SU-DHL-6 (cell line): ENCODE measurements at regions not wholly inside any gene's neighbourhood (a gene's known extent, or its start where the extent isn't known, plus 50 kb on each side); places are given as distances from the start of the nearest gene placed in this dataset.

Experiments used
- EZH2phosphoT487 ChIP-seq: fragments of 200-600 bp; sonication (generic), shearing (Covaris generic); conservative IDR thresholded peaks from 2 replicates; pipeline ENCODE4 v1.6.1; 2018; ENCODE audit warnings: mild to moderate bottlenecking, antibody characterized with exemption, low read length, moderate library complexity, mixed read lengths
- TF ChIP-seq, protein P1 (sequence below): fragments of 200-600 bp; sonication (generic); IDR thresholded peaks from one replicate; pipeline ENCODE4 v1.5.1; 2017; ENCODE audit warnings: antibody characterized with exemption, mild to moderate bottlenecking, low read length, moderate library complexity; ENCODE audit not compliant: insufficient read depth, poor library complexity, severe bottlenecking

DNA sequence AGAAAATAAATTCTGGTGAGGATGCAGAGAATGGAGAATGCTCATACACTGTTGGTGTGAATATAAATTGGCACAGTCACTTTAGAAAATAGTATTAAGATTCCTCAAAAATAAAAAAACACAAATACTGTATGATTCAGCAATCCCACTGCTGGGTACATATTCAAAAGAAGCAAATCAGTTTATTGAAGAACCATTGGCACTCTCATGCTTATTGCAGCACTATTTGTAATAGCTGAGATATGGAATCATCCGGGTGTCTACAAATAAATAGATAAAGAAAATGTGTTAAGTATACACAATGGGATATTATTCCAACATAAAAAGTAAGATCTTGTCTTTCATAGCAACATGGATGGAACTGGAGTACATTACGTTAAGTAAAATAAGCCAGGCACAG lies 579.4 kb upstream of the SEL1L start:
- TF ChIP-seq, protein P1, sequence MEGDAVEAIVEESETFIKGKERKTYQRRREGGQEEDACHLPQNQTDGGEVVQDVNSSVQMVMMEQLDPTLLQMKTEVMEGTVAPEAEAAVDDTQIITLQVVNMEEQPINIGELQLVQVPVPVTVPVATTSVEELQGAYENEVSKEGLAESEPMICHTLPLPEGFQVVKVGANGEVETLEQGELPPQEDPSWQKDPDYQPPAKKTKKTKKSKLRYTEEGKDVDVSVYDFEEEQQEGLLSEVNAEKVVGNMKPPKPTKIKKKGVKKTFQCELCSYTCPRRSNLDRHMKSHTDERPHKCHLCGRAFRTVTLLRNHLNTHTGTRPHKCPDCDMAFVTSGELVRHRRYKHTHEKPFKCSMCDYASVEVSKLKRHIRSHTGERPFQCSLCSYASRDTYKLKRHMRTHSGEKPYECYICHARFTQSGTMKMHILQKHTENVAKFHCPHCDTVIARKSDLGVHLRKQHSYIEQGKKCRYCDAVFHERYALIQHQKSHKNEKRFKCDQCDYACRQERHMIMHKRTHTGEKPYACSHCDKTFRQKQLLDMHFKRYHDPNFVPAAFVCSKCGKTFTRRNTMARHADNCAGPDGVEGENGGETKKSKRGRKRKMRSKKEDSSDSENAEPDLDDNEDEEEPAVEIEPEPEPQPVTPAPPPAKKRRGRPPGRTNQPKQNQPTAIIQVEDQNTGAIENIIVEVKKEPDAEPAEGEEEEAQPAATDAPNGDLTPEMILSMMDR: no peak
- TF ChIP-seq EZH2phosphoT487: no peak
